ENCODE measurements at regions not wholly inside any gene's neighbourhood (a gene's known extent, or its start where the extent isn't known, plus 50 kb on each side); places are given as distances from the start of the nearest gene placed in this dataset.

DNA sequence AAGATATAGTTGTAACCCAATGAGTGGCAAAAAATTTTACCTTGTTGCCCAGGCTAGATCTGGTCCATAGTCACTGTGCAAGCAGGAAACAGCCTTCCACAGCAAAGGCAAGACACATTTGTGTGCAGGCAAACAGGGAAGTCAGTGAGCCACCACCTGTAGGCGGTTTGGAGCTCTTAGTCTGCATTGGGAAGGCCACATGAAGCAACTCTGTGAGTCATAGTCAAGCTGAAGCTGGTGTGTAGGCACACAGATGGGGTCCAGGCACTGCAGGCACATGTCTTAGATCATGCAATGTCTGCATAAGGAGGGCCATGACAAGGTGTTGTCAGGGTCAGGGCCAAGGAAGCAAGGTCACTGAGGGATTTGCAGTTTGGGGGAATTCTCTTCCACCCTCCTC lies 543.2 kb upstream of the EPHA7 start:
- no peak overlapping the region for H3K4me3 ChIP-seq
- H3K4me2 ChIP-seq = no peak overlapping the region
- Mint-ChIP-seq H3K4me1 (peaks cover 4% of the 10 kb centered on the region), H3K27ac (no peak overlapping the region), H3K27me3 (ENCODE audit: insufficient read depth, low read depth) (peaks cover 3% of the 10 kb centered on the region), H3K4me3 (no peak overlapping the region), H3K36me3 (no peaks in the 10 kb centered on the region), H3K9me3 (no peaks in the 10 kb centered on the region)
- H2AFZ ChIP-seq (replicated peaks) = no peak overlapping the region
- no peaks in the 10 kb centered on the region for H3K36me3 ChIP-seq
- no peak overlapping the region for H3K27ac ChIP-seq
- no peaks in the 10 kb centered on the region for H3K9me3 ChIP-seq (ENCODE audit: low read depth)
- H3K27me3 ChIP-seq = no peaks in the 10 kb centered on the region
- no peak for DNase-seq (ENCODE audit: low spot score)
- no peaks in the 10 kb centered on the region for H3K4me1 ChIP-seq
- H4K20me1 ChIP-seq (ENCODE audit: low read depth) = no peaks in the 10 kb centered on the region
- TF ChIP-seq EZH2 (IDR thresholded peaks at IDR 0.05) (no peak), EZH2phosphoT487 (IDR thresholded peaks at IDR 0.05) (no peak)
- TF ChIP-seq, protein P1, sequence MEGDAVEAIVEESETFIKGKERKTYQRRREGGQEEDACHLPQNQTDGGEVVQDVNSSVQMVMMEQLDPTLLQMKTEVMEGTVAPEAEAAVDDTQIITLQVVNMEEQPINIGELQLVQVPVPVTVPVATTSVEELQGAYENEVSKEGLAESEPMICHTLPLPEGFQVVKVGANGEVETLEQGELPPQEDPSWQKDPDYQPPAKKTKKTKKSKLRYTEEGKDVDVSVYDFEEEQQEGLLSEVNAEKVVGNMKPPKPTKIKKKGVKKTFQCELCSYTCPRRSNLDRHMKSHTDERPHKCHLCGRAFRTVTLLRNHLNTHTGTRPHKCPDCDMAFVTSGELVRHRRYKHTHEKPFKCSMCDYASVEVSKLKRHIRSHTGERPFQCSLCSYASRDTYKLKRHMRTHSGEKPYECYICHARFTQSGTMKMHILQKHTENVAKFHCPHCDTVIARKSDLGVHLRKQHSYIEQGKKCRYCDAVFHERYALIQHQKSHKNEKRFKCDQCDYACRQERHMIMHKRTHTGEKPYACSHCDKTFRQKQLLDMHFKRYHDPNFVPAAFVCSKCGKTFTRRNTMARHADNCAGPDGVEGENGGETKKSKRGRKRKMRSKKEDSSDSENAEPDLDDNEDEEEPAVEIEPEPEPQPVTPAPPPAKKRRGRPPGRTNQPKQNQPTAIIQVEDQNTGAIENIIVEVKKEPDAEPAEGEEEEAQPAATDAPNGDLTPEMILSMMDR (IDR thresholded peaks at IDR 0.05) = no peak
- no peaks in the 10 kb centered on the region for H3F3A ChIP-seq (ENCODE audit: low read depth)
- H3K9ac ChIP-seq = no peak overlapping the region
- H3K79me2 ChIP-seq (ENCODE audit: low read depth) = no peaks in the 10 kb centered on the region

DNA sequence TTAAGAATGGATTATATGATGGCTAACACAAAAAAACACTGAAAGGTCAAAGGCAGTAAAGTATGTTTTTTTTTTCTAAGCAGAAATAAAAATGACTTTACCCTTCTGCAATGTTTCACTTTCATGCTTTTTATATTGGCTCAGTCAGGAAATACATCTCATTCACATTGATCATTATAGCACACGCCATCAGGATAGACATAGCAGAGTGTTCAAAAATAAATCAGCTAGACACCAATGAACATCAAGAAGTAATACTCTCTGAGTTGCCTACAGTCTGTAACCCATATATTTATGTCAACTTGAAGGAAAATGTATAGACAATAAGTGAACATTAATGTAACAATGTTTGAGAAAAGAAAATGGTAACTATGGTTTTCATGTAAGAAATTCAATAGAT lies 535.2 kb upstream of the EPHA7 start:
- H3K27ac ChIP-seq = no peak overlapping the region
- Mint-ChIP-seq H3K36me3 (no peaks in the 10 kb centered on the region), H3K27ac (no peak overlapping the region), H3K27me3 (ENCODE audit: insufficient read depth, low read depth) (no peaks in the 10 kb centered on the region), H3K4me3 (no peak overlapping the region), H3K4me1 (no peaks in the 10 kb centered on the region), H3K9me3 (no peaks in the 10 kb centered on the region)
- no peaks in the 10 kb centered on the region for H3K4me1 ChIP-seq
- no peak overlapping the region for H3K4me3 ChIP-seq
- H3F3A ChIP-seq (ENCODE audit: low read depth) = no peaks in the 10 kb centered on the region
- no peak overlapping the region for H3K9ac ChIP-seq
- TF ChIP-seq EZH2 (IDR thresholded peaks at IDR 0.05) (no peak), EZH2phosphoT487 (IDR thresholded peaks at IDR 0.05) (no peak)
- TF ChIP-seq, protein P1 (IDR thresholded peaks at IDR 0.05) = no peak
- H3K27me3 ChIP-seq = no peaks in the 10 kb centered on the region
- H2AFZ ChIP-seq (replicated peaks) = no peak overlapping the region
- no peak for DNase-seq (ENCODE audit: low spot score)
- no peaks in the 10 kb centered on the region for H4K20me1 ChIP-seq (ENCODE audit: low read depth)
- H3K79me2 ChIP-seq (ENCODE audit: low read depth) = no peaks in the 10 kb centered on the region
- no peaks in the 10 kb centered on the region for H3K9me3 ChIP-seq (ENCODE audit: low read depth)
- H3K4me2 ChIP-seq = no peak overlapping the region
- H3K36me3 ChIP-seq = no peaks in the 10 kb centered on the region

DNA sequence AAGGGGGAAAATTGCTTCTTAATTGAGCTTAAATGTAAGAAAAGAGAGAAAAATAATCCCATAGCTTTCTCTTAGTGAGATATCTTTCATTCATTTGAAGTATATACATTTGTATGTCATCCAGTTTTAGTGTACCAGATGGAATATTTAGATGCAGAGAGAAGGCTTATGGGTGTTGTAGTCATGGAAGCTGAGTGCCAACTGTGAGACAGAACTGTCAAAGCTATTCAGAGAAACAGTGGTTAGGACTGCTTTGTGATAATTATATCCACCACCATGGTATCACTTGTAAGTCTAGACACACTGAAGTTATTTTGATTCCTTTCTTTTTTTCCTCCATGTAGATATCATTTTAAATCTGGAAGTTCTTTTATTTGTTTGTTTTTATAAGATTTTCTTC lies 524.3 kb upstream of the EPHA7 start:
- H3K4me1 ChIP-seq = no peaks in the 10 kb centered on the region
- Mint-ChIP-seq H3K9me3 (no peaks in the 10 kb centered on the region), H3K27me3 (ENCODE audit: insufficient read depth, low read depth) (no peaks in the 10 kb centered on the region), H3K4me3 (no peak overlapping the region), H3K4me1 (no peaks in the 10 kb centered on the region), H3K27ac (no peak overlapping the region), H3K36me3 (no peaks in the 10 kb centered on the region)
- H3K79me2 ChIP-seq (ENCODE audit: low read depth) = no peaks in the 10 kb centered on the region
- no peak overlapping the region for H3K27ac ChIP-seq
- H3K9ac ChIP-seq = no peak overlapping the region
- no peaks in the 10 kb centered on the region for H3K36me3 ChIP-seq
- no peaks in the 10 kb centered on the region for H3K27me3 ChIP-seq
- no peak for DNase-seq (ENCODE audit: low spot score)
- peaks cover 3% of the 10 kb centered on the region for H3K9me3 ChIP-seq (ENCODE audit: low read depth)
- no peak for TF ChIP-seq EZH2phosphoT487 (IDR thresholded peaks at IDR 0.05)
- TF ChIP-seq EZH2 (IDR thresholded peaks at IDR 0.05) = no peak
- TF ChIP-seq, protein P1 (IDR thresholded peaks at IDR 0.05) = no peak
- H4K20me1 ChIP-seq (ENCODE audit: low read depth) = no peaks in the 10 kb centered on the region
- H2AFZ ChIP-seq (replicated peaks) = no peak overlapping the region
- no peak overlapping the region for H3K4me3 ChIP-seq
- no peak overlapping the region for H3K4me2 ChIP-seq
- peaks cover 7% of the 10 kb centered on the region for H3F3A ChIP-seq (ENCODE audit: low read depth)

DNA sequence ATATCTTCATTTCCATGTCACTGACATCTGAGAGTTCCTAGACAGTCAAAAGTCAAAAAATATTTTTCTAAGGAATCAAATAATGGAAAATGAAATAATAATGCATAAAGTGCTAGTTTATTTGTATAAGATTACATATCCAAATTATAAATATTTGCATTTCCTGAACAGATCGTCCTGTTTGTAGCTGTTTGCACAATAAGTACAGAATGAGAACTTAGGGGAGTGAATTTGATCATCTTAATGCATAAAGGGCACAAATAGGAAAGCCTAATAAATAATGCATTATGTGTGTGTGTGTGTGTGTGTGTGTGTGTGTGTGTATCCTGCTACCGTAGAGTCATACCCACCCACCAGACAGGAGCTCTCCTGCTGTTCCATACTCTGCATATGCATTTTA lies 521.0 kb upstream of the EPHA7 start:
- H3K4me1 Mint-ChIP-seq = no peaks in the 10 kb centered on the region
- H3K27me3 Mint-ChIP-seq (ENCODE audit: insufficient read depth, low read depth) = no peaks in the 10 kb centered on the region
- peaks cover 2% of the 10 kb centered on the region for H3K36me3 Mint-ChIP-seq
- Histone ChIP-seq H4K20me1 (ENCODE audit: low read depth) (no peaks in the 10 kb centered on the region), H2AFZ (replicated peaks) (no peak overlapping the region), H3K27ac (no peak overlapping the region), H3K9me3 (ENCODE audit: low read depth) (no peaks in the 10 kb centered on the region), H3K36me3 (no peaks in the 10 kb centered on the region), H3F3A (ENCODE audit: low read depth) (peaks cover 13% of the 10 kb centered on the region), H3K4me1 (no peaks in the 10 kb centered on the region), H3K4me3 (no peak overlapping the region), H3K9ac (no peak overlapping the region), H3K4me2 (no peak overlapping the region), H3K27me3 (no peaks in the 10 kb centered on the region), H3K79me2 (ENCODE audit: low read depth) (no peaks in the 10 kb centered on the region)
- DNase-seq (ENCODE audit: low spot score) = no peak
- TF ChIP-seq EZH2 (IDR thresholded peaks at IDR 0.05) = no peak
- TF ChIP-seq, protein P1 (IDR thresholded peaks at IDR 0.05) = no peak
- H3K27ac Mint-ChIP-seq = no peak overlapping the region
- no peaks in the 10 kb centered on the region for H3K9me3 Mint-ChIP-seq
- H3K4me3 Mint-ChIP-seq = no peak overlapping the region

Data from neural progenitor cell (in vitro differentiated cells).